GM18873 (cell line): ENCODE measurements at regions not wholly inside any gene's neighbourhood (a gene's known extent, or its start where the extent isn't known, plus 50 kb on each side); places are given as distances from the start of the nearest gene placed in this dataset.
"Not testable (repeated sequence)": the region's sequence is repeated elsewhere in the genome, so short reads cannot be mapped to it uniquely, and the experiment has no call there.

ENCODE experiments used
- ATAC-seq: cut with Tn5 transposase; IDR thresholded peaks from one replicate; pipeline ENCODE4 v1.9.1; 2021; ENCODE audit warnings: mild to moderate bottlenecking, moderate library complexity, moderate number of reproducible peaks; ENCODE audit not compliant: unreplicated experiment, low FRiP score

DNA sequence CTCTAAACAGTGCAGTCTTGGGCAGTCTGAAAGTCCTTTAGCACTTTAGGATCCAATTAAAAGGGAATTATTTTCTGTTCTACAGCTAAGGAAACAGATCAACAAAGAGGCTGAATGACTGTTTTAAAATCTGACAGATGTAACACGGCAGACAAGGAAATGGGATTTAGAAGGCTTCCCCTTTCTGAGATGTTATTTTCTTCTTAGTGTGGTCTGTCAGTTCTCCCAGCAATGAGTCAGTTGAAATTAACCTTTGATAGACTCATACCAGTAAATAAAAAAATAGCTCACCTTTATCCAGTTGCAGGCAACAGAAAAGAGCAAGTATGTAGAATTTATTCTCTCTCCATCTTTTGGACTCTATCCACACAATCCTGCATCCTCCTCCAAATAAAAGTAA, 98.1 kb downstream of the NEDD1 start:
- no peak for ATAC-seq

DNA sequence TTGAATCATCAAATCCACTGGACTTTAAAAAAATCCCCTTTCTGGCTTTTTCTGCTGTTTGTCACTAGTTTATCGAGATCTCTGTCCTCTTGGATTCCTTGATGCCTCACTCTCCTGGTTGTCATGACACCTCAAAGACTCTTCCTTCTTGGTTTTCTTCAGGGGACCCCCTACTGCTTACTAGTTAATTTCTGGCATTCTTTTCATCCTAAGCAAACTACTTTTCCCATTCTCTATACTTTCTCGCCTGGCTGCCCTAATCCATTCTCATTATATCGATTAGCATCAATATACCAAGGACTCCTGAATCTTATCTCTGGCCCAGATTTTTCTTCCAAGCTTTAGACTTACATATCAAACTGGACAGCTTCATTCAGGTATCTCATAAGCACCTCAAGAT, 98.6 kb downstream of the NEDD1 start:
- no peak for ATAC-seq

DNA sequence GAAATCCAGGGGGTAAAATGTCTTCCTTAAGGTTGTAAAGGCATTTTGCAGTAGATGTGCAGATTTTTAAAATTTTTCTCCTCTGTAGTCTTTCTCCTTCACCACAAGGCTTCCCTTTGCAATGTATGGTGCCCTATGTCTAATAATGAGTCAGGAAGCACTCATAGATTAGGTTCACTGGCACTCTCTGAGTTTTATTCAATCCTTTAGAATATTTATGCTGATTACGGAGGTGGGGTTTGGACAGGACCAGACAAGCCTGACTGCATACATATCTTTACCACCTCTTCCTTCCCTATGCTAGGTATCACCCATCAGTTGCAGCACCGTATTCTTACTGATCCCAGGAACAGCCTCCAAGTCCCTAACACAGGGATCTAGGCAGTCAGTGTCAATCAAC, 99.5 kb downstream of the NEDD1 start:
- ATAC-seq, result no peak

DNA sequence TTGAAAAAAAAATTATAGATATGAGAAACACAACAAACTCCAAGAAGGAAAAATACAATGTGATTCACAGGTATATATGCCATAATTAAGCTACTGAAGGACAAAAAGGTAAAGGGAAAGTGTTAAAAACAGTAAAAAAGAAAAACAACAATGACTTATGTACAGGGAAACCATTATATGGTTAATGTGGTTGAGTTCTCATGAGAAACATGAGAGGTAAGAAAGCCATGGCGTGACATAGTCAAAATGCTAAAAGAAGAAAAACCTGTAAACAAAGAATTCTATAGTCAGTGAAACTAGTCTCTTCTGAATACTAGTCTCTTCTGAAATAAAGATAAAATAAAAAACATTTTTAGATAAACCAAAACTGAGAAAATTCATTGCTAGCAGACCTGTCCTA, 109.1 kb downstream of the NEDD1 start:
- ATAC-seq, result no peak

DNA sequence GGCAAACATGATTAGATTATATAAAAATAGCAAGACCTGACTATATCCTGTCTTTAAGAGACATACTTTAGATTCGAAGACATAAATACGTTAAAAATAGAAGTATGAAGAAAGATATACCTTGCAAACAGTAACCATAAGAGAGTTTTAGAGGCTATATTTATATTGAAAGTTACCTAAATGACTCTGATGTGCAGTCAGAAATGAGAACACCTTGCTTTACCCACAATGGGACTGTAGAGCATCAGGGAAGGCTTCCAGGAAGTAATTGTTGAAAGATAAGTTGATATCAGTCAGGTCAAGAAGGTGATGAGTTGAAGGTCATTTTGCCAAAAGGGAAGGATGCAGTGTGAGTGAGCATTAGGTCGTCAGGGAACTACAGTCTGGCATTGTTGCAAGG, 110.2 kb downstream of the NEDD1 start:
- no peak for ATAC-seq

DNA sequence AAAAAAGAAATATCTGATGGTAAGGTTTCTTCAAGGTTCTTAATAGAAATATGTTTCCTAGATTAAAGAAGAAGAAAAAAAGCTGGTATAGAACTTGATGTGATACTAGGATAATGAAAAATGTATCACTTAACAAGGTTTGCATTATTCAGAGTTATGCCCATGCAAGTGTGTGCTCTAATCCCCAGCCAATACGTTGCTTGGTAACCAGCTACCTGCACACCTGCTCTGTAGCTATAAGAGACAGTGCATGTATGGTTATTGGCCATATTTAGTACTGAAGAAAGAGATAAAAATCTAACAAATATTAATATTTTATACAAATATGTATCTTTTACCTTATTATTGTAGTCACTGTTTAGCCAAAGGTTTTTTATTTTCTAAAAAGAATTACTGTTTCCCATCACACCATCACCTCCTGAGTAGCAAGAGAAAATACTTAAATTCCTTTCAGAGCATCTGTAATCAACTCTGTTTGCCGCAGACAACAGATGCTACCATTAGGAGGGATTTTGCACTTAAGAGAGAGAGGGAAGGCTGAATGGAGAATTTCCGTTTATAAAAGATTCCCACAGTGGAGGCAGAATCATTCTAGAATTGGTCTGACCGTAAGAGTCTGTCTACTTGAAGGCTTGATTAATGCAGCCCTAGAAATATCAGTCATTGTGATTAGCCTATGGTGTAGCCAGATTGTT, 115.6 kb downstream of the NEDD1 start:
- ATAC-seq, result no peak

DNA sequence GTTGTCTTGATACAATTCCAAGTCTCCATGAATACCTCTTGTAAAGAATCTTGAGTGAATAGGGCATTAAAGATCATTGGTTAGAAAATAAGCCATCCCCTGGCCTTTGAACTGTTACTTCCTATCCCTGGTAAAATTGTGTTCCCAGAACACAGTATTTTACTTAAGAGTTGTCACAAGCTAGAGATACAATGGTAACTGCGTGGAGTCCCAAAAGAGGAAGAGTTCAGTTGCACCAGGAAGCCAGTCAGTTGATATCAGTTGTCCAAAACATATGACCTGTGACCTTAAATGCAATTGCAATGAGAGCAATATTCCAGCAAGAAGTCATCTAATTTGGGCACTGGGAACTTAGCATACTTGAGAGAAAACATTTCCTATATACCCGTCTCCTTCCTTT, 117.3 kb downstream of the NEDD1 start:
- ATAC-seq, result no peak

DNA sequence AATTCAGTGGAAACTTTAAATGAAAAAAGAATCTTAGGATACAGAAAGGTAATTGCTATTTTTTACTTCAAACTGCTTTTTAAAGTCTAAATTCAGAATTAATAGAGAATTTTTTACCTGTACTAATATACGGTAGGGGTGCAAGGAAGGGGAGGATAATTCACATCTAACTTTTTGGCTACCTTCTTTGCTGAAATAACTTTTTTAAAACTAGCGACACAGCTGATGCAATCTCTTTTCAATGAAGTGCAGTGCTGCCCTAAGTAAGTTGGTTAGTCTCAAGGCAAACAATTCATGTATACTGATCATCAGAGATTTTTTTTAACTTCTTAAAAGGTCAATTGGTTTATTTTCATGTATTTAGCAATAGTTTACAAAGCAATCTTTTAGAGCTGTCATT, 119.8 kb downstream of the NEDD1 start:
- ATAC-seq, result no peak

DNA sequence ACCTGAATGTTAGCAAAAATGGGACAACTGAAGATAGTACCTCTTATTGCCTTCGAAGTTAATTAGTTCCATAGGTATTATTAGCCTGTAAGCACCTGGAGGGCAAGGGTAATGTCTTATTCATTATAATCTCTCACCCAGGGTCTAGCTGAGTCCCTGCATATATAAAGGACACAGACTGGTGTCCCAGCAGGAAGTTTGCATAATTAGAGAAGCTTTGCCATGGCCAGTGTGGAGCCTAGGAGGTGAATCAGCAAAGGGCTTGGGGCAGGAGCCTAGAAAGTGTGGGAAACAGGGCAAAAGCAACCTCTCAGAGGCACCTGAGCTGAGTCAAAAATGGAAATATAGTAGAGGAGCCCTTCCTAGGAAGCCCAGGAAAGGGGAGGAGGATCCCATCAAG, 120.4 kb downstream of the NEDD1 start:
- ATAC-seq, result no peak

DNA sequence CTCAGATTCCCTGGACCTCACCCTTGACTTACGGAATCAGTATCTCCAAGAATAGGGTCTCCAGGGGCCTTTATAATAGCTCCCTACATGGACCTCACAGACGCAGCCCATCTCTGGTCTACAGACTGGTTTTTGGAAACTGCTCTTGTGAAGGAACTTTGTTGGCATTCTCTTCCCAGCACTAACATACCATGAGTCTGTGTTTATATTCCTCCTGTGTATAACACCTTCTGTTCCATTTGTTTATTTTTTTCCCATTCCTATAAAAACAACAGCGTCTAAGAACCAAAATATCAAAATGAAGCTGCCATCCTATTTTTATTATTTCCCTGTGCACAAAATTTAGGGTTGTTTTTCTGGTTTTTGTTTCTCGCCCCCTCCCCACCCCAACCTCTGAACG, 131.1 kb downstream of the NEDD1 start:
- no peak for ATAC-seq

DNA sequence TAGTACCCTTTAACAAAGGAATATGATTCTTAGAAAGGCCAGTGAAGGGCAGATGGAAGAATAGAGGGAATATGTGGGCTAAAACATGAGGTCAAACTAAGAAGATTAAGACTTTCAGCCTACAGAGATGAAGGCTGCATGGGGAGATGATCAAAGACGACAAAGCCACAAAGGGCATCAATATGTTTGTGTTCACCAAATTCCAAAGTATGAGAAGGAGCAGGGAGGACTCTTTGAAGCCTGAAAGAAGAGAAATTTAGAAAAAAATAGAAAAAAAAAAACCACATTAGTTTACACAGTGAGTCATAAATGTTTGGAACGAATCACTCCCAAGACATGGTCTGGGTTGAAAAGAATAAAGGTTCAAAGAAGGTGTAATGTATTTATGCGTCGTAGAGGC, 131.8 kb downstream of the NEDD1 start:
- no peak for ATAC-seq

DNA sequence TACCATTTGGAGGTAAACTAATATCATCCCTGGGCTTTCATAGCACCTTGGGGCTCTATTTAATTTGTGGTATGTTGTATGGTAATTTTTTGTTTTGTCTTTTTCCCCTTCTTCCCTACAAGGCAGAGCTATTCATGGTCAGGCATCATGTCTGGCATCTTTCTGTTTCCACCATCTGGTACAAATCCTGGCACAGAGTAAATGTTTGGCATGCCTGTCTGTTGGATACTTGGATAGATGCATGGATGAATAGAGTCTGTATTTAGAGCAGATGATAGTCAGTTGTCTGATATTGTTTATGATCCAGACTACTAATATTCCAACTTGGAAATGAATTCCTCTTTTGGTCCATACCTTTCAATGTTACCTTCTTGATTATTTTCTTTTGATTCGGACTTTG, 139.8 kb downstream of the NEDD1 start:
- ATAC-seq, result no peak

DNA sequence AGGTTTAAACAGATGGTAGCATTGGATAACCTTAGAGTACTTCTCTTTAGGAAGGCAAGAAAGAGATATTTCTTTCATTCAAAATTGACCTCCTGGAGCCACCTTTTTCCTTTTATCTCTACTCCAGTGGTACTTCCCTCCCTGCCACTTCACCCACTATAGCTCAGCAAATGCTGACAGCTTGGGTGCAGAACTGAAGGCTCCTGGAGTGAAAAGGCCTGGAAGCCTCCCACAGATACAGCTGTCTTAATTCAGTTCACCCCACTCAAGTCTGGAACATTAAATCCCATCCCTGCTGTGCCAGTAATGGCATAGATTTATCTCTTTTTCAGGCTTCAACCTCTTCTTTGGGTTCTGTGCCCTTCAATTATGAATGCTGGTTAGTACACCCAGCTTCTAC, 140.3 kb downstream of the NEDD1 start:
- ATAC-seq, result no peak

DNA sequence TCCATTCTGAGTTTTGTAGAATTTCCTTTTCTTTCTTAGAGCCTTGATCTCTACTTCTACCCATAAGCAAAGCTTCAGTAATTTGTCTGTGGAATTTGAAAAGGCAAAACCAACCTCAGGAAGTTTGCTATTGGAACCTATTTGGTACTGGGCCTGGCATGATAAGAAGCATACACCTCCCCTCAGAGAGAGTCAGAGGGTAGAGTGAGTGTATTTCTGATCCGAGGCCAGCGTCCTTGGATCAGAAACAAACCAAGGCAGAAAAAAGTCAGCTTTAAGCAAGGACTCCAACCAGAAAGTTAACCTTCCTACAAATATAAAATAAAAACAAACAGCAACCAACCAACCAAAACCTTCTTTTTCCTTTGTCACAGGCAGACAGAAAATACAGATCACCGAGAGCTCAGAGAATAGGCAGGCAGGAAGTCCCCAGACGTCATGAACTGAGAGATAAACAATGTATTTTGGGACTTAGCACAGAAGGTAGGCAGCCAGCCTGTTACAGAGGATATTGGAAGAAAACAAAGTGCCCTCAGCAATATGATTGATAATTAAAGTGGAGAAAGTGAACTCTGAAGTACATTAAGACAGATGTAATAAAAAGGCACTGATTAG, 141.5 kb downstream of the NEDD1 start:
- no peak for ATAC-seq

DNA sequence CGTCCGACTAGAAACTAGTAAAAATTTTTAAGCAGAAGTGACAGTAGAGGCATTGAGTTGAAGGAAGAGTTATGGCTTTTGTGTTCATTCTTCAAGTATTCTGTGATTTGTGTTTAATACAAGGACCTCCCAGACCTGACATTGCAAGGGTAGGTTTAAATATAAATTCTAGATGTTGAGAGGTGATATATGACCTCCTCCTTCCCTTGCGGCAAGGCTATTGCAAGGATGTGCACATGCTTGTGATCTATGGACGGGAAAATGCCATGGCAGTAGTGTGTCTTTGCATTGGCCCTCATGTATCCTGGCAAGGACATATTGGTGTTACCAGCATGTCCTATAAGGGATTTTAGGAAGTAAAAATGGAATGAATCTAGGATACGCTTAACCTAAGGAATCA, 143.5 kb downstream of the NEDD1 start:
- ATAC-seq, result no peak

DNA sequence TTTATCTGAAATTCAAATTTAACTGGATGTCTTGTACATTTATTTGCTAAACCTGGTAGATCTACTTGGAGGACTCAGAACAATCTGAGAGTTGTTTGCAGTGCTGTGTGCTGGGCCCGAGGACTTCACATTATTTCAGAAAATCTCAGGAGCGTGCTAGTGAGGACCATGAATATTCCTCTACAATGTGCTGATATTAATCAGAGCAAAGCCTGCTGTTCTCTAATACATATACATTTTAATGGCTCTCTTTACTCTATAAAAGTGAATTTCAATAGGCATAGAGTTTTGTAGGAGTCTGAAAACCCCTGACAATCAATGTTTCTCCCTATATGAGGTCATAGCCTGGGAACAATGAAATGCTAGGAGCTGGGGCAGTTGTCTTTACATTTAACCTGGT, 144.3 kb downstream of the NEDD1 start:
- ATAC-seq, result no peak

DNA sequence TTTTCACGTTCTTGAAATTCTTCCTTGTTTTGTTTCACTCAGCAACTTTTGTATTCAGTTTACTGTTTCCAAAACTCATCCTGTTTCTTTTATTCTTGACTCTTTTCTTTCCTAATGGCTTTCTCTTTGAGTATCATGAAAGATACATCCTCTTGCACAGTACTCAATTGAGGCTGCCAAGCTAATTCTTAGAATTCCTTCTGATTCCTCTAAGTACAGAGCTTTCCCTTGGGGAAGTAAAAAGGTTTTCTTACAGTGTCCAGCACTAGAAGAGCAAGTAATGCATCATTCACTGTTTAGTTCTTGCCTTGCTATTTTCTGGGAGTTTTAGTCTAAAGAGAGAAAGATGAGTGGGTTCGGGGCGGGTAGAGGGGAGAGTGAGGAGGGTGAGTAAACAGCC, 154.1 kb downstream of the NEDD1 start:
- no peak for ATAC-seq

DNA sequence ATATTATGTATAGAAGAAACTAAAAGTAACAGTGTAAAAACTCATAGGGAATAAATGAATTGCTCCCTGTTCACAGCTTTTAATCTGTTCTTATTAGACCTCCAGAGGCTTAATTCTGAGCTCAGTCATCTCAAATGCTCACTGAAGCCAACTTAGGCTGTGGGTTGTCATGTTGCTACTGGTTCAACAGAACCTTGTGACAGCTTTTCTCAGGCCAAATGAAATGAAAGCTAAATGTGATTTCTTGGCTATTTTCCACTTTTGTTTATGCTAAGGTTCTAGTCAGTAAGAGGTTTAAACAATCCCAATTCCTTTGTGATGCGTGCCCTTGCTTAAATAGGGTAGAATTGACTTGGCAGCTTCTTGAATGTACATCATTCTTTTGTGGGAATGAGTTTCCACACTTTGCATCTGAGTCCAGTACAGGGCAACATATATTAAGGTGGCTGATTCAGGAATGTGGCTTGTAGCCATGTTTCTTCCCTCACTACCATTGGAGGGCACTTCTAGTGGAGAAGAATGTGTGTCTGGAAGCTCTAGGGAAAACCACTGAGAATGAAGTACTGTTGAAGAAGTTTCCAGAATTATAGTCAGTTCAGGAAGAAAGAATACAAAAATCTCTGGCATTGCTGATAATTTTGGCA, 156.4 kb downstream of the NEDD1 start:
- no peak for ATAC-seq

DNA sequence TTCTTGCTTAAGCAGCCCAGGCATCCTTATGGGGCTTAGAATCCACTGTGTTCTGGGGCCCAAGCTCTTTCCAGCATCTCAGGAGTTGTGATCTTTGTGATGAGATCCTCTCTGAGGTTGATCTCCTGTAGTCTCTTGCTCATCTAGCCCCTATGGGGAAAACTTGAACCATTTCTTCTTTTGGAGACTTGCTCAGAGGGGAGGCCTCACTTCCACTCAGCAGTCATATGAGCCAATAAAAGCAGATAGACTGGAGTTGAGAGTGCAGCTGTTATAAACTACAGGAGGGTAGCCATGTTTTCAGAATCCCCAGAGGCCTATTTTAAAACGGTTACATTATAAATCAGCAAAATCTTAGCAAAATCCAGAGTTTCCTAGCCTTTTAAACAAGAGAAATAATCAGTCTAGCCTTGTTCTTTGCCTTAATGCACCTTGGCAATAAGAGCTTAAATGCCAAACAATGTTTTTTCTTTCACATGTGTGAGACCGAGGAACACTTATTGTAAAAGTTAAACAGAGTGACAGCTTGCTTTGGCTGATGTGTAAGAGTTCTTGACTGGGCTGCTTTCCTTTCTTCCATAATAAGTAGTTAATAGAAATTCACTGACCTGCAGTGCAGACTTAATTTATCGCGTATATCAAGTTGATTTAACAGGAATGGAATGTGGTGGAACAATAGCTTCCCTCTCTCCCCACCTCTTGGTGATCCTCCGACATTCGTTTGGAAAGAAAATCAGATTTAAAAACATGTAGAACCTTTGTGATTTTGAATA, 168.3 kb downstream of the NEDD1 start:
- ATAC-seq, result no peak

DNA sequence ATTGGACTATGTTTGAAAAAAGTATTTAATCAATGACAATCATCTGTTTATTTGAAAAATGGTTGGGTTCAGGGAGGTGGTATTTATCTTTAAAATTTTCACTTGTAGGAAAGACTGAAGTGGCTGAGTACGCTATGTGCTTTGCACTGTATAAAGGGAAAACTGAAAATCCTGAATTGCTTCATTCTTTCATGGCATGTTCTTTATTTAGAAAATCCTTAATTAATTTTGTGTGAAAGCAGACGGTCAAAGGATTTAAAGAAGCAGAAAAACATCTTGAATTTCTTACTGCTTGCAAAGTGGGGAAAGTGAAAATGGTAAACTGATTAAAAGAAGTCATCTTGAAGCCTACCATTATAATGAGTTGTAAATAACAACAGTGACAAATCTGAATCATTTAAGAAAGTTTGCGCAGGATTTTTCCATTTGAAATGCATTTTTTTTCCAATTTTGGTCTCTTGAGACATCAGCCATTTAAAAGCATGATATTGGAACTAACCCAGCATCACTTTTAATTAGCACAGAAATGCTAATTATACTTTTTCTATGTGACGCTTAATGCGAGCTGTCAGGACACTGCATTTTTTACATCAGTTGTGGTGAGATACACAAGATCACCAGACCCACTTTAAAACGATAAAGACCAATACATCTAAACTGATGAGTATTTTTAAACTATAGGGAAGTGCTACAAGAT, 169.0 kb downstream of the NEDD1 start:
- ATAC-seq, result no peak

DNA sequence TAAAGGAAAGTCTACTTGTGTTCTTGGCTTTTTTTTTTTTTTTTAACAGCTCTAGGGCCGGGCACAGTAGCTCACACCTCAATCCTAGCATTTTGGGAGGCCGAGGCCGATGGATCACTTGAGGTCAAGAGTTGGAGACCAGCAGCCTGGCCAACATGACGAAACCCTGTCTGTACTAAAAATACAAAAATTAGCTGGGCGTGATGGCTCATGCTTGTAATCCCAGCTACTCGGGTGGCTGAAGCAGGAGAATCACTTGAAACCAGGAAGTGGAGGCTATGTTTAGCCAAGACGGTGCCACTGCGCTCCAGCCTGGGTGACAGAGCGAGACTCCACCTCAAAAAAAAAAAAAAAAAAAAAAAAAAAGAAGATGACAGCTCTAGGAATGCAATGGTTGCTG, 169.9 kb downstream of the NEDD1 start:
- not testable (repeated sequence) for ATAC-seq
